Kidney (tissue), 13 donors: ENCODE measurements at regions not wholly inside any gene's neighbourhood (a gene's known extent, or its start where the extent isn't known, plus 50 kb on each side); places are given as distances from the start of the nearest gene placed in this dataset.
"Not testable (repeated sequence)": the region's sequence is repeated elsewhere in the genome, so short reads cannot be mapped to it uniquely, and the experiment has no call there.

Experiments
- DNase-seq, 5 donors: peaks; one replicate each; pipeline ENCODE4 v3.0.0-alpha.2; 2013 to 2020
- FAIRE-seq: peaks from 2 replicates; lab custom pipeline; 2012; peaks lifted over from hg19 to GRCh38; lab: Jason Lieb, UNC
- H3K27ac ChIP-seq, 2 donors: one replicate each; pipeline ENCODE4 v1.7.0; 2013; ENCODE audit warnings: low read depth in 2 of 2, low read length in 2 of 2, inconsistent platforms in 1 of 2
- H3K27me3 ChIP-seq: one replicate; pipeline ENCODE4 v1.7.1; 2013; ENCODE audit warnings: low read length, inconsistent platforms; ENCODE audit not compliant: control insufficient read depth, insufficient read depth
- H3K36me3 ChIP-seq, 3 donors: one replicate each; pipeline versions ENCODE4 v1.7.0 to v1.7.1; 2013; ENCODE audit warnings: low read length in 3 of 3, control low read depth in 1 of 3, inconsistent platforms in 1 of 3; ENCODE audit not compliant: insufficient read depth in 3 of 3, control insufficient read depth in 2 of 3
- H3K4me1 ChIP-seq, 3 donors: one replicate each; pipeline versions ENCODE4 v1.7.0 to v1.7.1; 2013; ENCODE audit warnings: low read length in 3 of 3, inconsistent platforms in 1 of 3, low read depth in 1 of 3; ENCODE audit not compliant: control insufficient read depth in 2 of 3, insufficient read depth in 2 of 3
- H3K4me3 ChIP-seq, 3 donors: one replicate each; pipeline versions ENCODE4 v1.7.0 to v1.8.1; 2013; ENCODE audit warnings: low read length in 3 of 3, control low read depth in 1 of 3, inconsistent platforms in 1 of 3
- H3K9ac ChIP-seq, 3 donors: one replicate each; pipeline versions ENCODE4 v1.7.0 to v1.7.1; 2013; ENCODE audit warnings: low read length in 3 of 3, control low read depth in 1 of 3, inconsistent platforms in 1 of 3
- H3K9me3 ChIP-seq, 3 donors: one replicate each; pipeline versions ENCODE4 v1.7.0 to v1.7.1; 2013; ENCODE audit warnings: low read length in 3 of 3, control low read depth in 1 of 3, inconsistent platforms in 1 of 3; ENCODE audit not compliant: control insufficient read depth in 2 of 3, insufficient read depth in 1 of 3
- intact Hi-C: fragments of 100-400 bp; cut with DNase I; formaldehyde crosslinking; loops from one replicate; pipeline ENCODE4 v1.11.1; 2022
- TF ChIP-seq, protein P1 (sequence below): IDR thresholded peaks from 3 replicates; pipeline ENCODE4 v1.5.1; 2012; ENCODE audit warnings: mild to moderate bottlenecking, moderate library complexity, borderline replicate concordance; ENCODE audit not compliant: insufficient read depth; ENCODE audit errors: extremely low read depth
- donor health status: control.
- donor health status: control.
- donor health status: control.
- donor health status: control.
- donor health status: control.
- donor health status: DM: yes; HTN: yes; CAD: no.
- donor health status: Normal renal cell carcinoma (clear cell type).

DNA sequence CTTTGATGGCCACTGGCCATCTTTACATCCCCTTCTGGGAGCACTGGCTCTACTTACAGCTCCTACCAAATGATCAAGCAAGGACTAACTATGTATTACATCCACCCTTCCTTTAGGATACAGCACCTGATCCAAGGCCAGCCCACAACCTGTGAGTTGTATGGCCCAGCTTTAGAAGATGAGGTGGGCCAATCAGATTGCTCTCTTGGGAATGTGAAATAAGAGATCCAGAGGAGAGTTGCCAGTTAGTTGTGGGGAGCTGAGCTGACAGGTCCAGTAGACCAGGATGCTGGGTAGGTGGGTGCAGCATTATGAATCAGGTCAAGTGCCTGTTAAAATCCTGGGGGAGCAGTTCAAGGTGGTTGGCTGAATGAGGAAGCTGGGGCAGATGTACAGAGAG is 111.5 kb downstream of the GNL3L start:
- Histone ChIP-seq H3K27me3 (no peaks in the 10 kb centered on the region), H3K9me3 (no peaks in the 10 kb centered on the region), H3K4me3 (no peak overlapping the region), H3K4me1 (no peaks in the 10 kb centered on the region), H3K36me3 (no peaks in the 10 kb centered on the region), H3K9ac (no peak overlapping the region), H3K27ac (no peak overlapping the region)
- DNase-seq (peak in 1 of 5 donors; percentile 2), FAIRE-seq (no peak)
- TF ChIP-seq, protein P1, sequence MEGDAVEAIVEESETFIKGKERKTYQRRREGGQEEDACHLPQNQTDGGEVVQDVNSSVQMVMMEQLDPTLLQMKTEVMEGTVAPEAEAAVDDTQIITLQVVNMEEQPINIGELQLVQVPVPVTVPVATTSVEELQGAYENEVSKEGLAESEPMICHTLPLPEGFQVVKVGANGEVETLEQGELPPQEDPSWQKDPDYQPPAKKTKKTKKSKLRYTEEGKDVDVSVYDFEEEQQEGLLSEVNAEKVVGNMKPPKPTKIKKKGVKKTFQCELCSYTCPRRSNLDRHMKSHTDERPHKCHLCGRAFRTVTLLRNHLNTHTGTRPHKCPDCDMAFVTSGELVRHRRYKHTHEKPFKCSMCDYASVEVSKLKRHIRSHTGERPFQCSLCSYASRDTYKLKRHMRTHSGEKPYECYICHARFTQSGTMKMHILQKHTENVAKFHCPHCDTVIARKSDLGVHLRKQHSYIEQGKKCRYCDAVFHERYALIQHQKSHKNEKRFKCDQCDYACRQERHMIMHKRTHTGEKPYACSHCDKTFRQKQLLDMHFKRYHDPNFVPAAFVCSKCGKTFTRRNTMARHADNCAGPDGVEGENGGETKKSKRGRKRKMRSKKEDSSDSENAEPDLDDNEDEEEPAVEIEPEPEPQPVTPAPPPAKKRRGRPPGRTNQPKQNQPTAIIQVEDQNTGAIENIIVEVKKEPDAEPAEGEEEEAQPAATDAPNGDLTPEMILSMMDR = no peak
- intact Hi-C loops = no loop called here

DNA sequence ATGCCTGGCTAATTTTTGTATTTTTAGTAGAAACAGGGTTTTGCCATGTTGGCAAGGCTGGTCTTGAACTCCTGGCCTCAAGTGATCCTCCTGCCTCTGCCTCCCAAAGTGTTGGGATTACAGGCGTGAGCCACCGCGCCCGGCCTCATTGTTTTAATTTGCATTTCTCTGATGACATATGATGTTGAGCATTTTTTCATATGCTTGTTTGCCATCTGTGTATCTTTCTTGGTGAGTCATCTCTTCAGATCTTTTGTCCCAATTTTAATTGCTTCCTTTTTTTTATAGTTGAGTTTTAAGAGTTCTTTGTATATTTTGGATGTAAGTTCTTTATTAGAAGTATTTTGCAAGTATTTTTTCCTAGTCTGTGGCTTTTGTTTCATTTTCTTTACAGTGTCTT is 117.6 kb downstream of the GNL3L start:
- intact Hi-C loops, H3K4me1 ChIP-seq, H3K9me3 ChIP-seq, H3K27me3 ChIP-seq, H3K9ac ChIP-seq, H3K27ac ChIP-seq, FAIRE-seq, H3K36me3 ChIP-seq, H3K4me3 ChIP-seq, DNase-seq: not testable (repeated sequence)

DNA sequence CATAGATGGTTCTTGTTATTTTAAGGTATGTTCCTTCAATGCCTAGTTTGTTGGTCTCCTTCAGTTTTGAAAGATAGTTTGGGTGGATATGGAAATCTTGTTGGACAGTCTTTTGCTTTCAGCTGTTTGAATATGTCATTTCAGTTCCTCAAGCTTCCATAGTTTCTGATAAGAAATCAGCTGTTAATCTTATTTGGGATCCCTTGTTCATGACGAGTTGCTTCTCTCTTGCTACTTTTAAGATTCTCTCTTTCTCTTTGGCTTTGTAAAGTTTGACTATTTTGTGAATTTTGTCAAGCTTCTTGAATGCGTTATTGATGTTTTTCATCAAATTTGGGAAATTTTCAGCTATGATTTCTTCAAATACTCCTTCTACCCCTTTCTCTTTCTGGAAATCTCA is 129.5 kb downstream of the GNL3L start:
- DNase-seq (no peak), FAIRE-seq (no peak)
- Histone ChIP-seq H3K36me3 (no peaks in the 10 kb centered on the region), H3K4me3 (no peak overlapping the region), H3K4me1 (no peaks in the 10 kb centered on the region), H3K9me3 (peaks cover 0 to 4% (median 4%) of the 10 kb centered on the region in 3 donors), H3K27ac (no peak overlapping the region), H3K27me3 (no peaks in the 10 kb centered on the region), H3K9ac (no peak overlapping the region)
- intact Hi-C loops = no loop called here
- TF ChIP-seq, protein P1 = no peak

DNA sequence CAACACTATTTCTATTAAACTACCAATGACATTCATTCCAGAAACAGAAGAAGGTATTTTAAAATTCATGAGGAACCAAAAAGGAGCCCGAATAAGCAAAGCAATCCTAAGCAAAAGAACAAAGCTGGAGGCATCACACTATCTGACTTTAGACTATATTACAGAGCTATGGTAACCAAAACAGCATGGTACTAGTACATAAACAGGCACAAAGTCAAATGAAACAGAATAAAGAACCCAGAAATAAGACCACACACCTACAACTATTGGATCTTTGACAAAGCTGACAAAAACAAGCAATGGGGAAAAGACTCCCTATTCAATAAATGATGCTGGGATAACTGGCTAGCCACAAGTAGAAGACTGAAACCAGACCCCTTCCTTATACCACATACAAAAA is 122.3 kb downstream of the ITIH6 start:
- no peak for FAIRE-seq
- no peaks in the 10 kb centered on the region for H3K27me3 ChIP-seq
- no peaks in the 10 kb centered on the region for H3K9me3 ChIP-seq
- H3K4me3 ChIP-seq = no peak overlapping the region
- no peak for DNase-seq
- intact Hi-C loops = no loop called here
- H3K27ac ChIP-seq = no peak overlapping the region
- H3K36me3 ChIP-seq = no peaks in the 10 kb centered on the region
- TF ChIP-seq, protein P1 = no peak
- H3K9ac ChIP-seq = no peak overlapping the region
- no peaks in the 10 kb centered on the region for H3K4me1 ChIP-seq
